C4-2B (cell line): ENCODE measurements at regions not wholly inside any gene's neighbourhood (a gene's known extent, or its start where the extent isn't known, plus 50 kb on each side); places are given as distances from the start of the nearest gene placed in this dataset.

Source experiments
- CTCF ChIP-seq: fragments of 450-650 bp; conservative IDR thresholded peaks from 2 replicates; pipeline ENCODE4 v1.5.1; 2017; ENCODE audit warnings: mild to moderate bottlenecking
- ZFX ChIP-seq: fragments of 450-650 bp; IDR thresholded peaks from 2 replicates; pipeline ENCODE4 v1.6.1; 2017

GRCh38 chr10:9334270-9334669 is 1279.8 kb downstream of the GATA3 start:
- TF ChIP-seq CTCF (no peak), ZFX (no peak)
